Tongue (tissue), 1 donor: ENCODE measurements at regions not wholly inside any gene's neighbourhood (a gene's known extent, or its start where the extent isn't known, plus 50 kb on each side); places are given as distances from the start of the nearest gene placed in this dataset.

Experiments
- DNase-seq: peaks from one replicate; pipeline ENCODE4 v3.0.0-alpha.2; 2015

DNA sequence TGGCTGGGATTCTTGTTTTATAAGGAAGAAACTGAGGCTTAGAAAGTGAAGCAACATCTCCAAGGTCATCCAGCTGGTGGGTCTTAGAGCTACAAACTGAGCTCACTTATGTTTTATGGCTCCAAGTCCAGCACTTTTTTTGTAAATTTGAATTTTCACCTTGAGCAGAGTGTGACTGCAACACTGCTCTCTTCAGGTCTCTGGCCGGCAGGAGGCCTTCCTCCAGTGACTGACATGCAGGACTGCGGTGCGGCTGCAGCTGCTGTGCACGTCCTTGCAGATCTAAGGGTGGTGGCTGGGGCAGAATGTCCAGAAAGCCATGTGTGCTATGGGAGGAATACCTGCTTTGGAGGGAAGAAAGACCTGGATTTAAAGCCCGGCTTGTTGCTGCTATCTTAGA, 284.2 kb upstream of the POU3F1 start:
- DNase-seq = peak; percentile 8

DNA sequence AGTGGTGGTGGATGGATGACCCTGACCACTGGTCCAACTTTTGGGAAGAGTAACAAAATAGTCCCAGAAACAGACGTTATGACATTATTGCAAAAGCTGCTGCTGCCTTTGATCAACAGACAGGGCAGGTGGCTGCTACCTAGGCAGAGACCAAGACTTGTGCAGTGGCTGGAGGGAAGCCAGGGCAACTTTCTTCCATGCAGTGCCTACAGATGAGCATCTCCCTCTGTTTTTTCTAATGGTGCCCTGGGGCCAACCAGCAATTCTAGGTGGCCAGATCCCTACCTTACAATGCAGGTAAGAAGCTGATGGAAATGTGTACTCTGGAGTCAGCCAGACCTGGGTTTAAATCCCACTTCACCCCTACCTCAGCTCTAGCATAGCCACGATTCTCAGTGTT, 283.1 kb upstream of the POU3F1 start:
- DNase-seq = no peak

- DNase-seq = peak; percentile 3
Observed at GRCh38 chr1:38328278-38329035, 281.9 kb upstream of the POU3F1 start.

DNA sequence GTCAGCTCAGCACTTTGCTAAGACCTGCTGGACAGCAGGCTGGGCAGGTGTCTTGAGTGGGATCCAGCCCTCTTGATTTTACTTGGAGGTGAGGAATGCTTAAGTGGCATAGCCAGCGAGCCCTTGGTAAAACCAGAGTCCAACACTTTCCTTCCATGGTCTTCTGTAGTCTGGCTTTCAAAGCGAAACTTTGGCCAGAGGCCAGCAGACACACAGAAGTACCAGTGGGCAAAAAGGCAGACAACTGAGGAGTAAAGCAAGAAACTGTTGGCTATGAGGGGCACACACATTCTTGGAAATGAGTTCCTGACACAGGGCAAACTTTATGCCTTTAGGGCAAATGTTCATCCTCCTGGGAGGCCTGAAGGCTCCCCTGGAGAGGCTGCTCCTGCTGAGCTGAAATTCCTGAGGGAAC, 281.0 kb upstream of the POU3F1 start:
- DNase-seq = peak; percentile 21

- no peak for DNase-seq
Observed at GRCh38 chr1:38326856-38327255, 280.3 kb upstream of the POU3F1 start.

- DNase-seq = no peak
Observed at GRCh38 chr1:38326135-38326534, 279.5 kb upstream of the POU3F1 start.

- no peak for DNase-seq
Observed at GRCh38 chr1:38312753-38313152, 266.2 kb upstream of the POU3F1 start.

- no peak for DNase-seq
Observed at GRCh38 chr1:38310079-38310478, 263.5 kb upstream of the POU3F1 start.

DNA sequence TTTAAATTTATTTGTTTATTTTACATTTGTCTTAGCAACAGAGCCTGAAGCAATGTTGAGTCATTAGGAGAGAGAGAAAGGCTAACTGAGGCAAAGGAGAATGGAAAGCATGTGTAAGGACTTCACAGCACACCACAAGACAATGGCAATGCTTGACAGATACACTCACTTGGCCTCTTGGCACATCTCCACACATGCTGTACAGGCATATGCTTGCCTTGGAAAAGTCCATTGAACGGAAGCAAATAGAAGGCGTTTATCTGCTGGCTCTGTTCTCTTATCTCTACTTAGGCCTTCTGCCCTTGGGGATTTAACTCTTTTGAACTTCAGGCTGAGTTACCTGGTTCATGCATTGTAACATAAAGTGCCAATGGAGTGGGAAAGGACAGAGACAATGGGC, 262.2 kb upstream of the POU3F1 start:
- DNase-seq = no peak

DNA sequence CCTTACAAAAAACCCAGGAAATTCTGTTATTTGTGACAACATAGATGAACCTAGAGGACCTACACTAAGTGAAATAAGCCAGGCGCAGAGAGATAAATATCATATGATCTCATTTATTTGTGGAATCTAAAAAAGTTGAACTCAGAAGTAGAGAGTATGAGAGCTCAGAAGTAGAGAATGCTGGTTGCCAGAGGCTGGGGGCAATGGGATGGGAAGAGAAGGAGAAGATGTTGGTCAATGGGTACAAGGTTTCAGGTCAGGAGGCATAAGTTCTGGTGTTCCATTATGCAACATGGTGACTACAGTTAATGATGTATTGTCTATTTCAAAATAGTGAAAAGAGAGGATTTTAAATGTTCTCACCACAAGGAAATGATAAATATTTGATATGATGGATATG, 259.1 kb upstream of the POU3F1 start:
- no peak for DNase-seq

DNA sequence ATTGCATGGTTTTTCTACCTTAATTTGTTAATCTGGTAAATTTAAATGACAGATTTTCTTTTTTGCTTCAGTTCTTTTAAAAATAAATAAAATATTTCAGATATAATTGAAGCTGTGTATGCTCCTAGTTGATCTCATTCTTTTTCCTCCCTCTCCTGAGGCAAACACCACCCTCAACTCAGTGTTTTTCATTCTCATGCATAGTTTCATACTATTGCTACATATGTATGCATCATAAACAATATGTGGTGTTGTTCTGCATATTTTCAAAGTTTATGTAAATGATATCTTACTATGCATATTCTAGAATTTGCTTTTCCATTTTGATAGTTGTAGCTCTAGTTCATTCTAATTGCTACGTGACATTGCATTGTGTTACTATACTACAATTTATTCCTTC, 257.2 kb upstream of the POU3F1 start:
- no peak for DNase-seq

DNA sequence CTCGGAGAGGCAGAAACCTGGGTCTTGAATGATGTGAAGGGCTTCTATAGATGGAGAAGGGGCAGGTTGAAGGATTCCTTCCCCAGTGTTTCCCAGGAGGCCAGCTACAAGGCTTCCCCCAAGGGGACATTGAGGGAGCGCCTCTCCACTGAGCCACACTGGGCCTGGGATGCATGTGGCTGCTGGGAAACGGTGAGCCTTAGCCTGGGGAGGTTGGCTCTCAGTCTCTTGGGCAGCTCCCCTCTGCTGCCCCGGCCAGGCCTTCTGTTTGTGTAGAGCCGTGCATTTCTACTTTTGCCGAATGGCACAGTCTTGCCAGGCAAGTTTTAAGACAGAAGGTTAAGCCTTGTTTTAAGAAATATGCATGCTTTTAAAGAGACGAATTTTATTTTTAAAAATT, 254.4 kb upstream of the POU3F1 start:
- no peak for DNase-seq

- no peak for DNase-seq
Observed at GRCh38 chr1:38300616-38301015, 254.0 kb upstream of the POU3F1 start.

DNA sequence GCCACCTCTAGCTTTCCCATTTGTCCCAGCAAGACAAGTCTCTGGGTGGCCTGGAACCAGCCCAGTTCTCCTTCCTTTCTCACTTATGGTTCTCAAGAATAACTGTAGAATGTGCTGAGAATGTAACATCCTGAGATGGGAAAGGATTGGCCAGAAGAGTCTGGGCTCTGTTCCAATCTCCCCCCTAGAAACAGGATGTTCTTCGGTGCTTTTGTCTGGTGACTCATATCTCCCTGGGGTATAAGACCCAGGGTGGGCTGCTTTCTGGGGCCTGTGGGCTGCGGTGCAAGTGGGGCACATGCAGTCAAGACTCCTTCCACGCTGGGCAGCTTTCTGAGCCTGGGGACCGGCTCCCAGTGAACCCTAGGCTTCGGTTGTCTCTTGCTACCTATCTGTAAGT, 251.2 kb upstream of the POU3F1 start:
- DNase-seq = no peak

DNA sequence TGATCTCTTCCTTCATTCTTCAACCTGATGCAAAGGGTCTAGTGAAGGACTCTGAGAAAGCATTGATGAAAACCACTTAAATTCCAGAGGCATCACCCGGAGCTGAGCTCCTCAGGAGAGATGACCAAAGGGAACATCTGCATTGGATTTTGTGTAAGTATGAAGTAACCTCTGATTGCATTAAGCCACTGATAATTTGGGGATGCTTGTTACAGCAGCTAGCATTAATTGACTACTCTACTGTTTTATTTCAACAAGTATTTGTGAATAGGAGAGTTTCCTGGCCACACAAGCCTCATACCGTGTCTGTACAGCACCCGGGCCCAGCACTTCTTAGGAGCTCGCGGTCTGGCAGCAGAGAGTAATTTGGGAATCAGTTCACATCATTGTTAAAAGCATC, 250.7 kb upstream of the POU3F1 start:
- no peak for DNase-seq

DNA sequence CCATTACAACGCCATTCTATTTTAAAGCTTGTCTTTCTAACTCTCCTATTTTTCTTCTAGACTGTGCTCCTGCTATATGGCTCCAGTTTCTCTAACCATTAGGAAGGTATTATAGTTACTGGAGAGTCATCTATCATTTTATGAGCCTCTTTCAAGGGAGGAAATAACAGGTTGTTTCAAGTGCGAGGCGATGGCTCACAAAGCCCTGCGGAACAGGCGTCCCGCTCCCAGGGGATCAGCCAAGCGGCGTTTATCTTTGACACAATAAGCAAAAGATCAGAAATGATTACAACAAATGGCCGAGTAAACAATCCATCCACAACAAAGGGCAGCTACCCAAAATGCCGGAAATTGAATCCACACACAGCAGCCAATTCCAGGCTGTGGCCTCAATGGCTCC, 249.5 kb upstream of the POU3F1 start:
- DNase-seq = no peak

DNA sequence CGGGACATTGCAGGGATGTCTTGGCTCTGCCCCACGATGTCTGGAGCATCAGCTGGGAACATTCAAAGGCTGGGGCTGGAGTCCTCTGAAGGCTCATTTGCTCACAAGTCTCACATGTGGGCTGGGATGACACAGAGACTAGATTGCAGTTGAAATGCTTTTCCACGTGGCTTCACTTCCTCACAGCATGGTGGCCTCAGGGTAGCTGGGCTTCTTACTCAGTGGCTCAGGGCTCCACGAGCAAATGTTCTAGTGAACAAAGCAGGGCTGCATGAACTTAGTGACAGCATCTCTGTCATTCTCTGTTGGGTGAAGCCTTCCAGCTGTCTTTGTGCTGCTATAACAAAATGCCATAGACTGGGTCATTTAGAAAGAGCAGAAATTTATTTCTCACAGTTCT, 247.0 kb upstream of the POU3F1 start:
- no peak for DNase-seq

GRCh38 chr1:38292969-38293368, 246.4 kb upstream of the POU3F1 start:
- DNase-seq = no peak

DNA sequence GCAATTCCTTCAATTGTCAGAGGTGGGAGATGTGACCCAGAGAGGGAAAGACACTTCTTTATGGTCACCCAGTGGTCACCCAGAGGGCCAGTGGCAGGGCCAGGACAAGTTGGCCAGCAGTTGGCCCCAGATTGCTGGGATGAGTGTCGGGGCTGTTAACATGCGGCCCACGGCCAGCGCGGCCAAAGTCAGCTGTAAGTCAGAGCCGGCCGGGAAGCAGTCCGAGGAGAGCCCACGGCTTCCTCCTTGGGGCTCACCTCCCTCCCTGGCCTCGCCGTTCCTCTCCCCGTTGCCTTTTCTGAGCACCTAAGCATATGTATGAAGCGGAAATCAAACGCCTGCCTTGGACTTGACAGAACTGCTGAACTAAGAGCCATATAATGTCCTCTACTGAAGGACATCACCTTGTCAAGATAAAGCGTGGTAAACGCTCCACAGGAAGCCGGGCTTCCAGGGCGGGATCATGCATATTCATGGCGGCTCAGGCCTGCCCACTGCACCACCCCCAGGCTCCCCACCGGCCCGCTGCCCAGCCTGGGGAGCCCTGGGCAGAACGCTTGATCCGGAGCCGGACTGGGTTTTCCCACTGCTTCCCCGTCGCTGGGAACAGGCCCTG, 245.4 kb upstream of the POU3F1 start:
- no peak for DNase-seq

DNA sequence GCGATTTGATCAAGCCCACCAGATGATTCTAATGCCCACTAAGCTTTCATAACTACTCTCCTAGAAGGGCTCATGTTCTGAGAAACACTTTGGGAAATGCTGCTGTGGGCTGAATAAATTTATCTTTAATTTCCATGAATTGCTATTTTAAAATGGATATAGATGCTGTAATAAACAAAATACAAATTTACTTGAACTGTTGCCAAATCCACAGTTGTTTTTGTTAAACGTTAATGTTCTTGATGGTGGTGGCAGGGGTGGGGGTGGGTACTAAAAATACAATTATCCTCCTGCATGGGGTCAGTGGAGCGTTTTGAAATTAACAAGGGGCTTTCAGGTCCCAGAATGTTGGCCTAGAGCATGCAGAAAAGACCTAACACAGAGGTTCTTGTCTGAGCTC, 244.7 kb upstream of the POU3F1 start:
- no peak for DNase-seq

GRCh38 chr1:38289034-38289433, 242.4 kb upstream of the POU3F1 start:
- no peak for DNase-seq

DNA sequence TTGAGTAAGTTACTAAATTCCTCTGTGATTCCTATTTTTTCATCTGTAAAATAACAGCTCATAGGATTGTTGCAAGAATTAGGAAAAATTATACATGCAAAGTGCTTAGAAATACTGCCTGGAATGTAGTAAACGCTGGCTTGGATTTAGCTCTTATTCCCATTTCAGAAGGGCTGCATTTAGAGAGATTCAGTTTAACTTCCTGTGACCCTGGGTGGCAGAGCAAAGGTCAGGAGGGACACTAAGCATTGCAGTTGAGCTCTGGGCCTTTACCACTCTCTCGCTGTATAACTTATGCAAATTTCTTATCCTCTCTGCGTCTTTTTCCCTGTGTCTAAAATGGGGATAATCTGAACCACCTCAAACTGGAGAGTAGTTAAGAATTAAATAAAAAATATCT, 241.0 kb upstream of the POU3F1 start:
- no peak for DNase-seq

DNA sequence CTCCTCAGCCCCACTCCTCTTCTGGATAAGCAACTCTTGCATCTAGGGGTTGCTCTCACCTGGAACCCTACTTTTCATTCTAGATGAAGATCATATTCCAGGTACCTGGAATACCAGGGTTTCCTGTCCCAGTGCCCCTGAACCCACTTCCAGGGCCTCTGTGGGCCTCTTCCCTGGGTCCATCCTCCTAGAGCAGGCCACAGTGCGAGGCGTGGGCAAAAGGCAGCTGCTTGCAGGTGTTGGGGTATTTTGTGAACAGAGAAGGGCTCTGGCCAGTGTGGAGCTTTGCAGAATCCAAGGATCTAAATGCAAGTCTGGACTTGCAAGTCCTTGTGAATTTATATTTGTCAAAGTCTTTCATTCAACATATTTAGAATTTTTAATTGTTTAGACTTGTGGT, 240.4 kb upstream of the POU3F1 start:
- no peak for DNase-seq

DNA sequence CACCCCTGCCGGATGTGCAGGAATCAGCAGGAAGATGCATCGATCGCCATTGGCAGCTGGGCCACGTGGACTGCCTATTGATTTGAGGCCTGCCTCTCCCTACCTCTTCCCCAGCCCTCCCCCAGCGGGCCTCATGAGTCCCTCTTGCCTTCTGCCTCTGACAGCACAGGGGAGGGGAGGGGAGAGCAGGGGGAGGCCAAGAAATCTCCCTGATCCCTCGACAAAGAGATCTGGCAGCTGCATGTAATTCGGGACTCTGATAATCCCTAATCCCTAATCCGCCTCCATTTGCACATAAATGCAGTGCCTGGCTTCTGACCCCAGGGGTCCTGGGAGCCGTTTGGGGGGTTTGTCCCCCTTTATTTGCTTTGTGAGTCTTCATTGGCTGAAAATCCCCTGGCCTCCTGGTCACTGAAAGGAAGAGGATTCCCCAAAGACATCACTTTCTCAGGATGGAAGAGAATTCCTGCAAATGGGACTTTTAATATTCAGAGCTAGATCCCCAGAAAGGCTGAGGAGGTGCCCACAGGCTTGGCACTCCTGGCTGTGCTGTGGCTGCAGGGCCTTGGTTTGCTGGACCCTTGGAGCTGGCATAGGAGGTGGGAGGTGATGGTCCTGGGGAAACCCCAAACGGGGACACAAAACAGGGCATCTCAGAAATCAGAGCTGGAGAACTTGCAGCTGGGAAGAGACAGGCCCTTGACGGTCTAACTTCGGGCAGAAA, 239.4 kb upstream of the POU3F1 start:
- DNase-seq = no peak
